H1 (cell line): ENCODE measurements at regions not wholly inside any gene's neighbourhood (a gene's known extent, or its start where the extent isn't known, plus 50 kb on each side); places are given as distances from the start of the nearest gene placed in this dataset.

Experiments used
- CTCF ChIA-PET: fragments of 300-600 bp; sonication (Branson Sonifier 250); formaldehyde crosslinking; loops from one replicate; lab custom pipeline; 2021; ENCODE audit not compliant: partially characterized antibody; lab: Charles Lee
- POLR2A ChIA-PET: fragments of 300-600 bp; sonication (Branson Sonifier 250); formaldehyde crosslinking; loops from one replicate; lab custom pipeline; 2021; ENCODE audit warnings: inconsistent platforms; ENCODE audit not compliant: partially characterized antibody; lab: Charles Lee
- DNase-seq, 2 experiments: peaks; one replicate each; pipeline versions ENCODE4 v3.0.0 to v3.0.0-alpha.2; 2010 to 2022; ENCODE audit warnings: low spot score in 2 of 2, low read depth in 1 of 2, mixed read lengths in 1 of 2
- FAIRE-seq: peaks from 2 replicates; lab custom pipeline; 2011; peaks lifted over from hg19 to GRCh38; lab: Jason Lieb, UNC
- H2AFZ ChIP-seq: 2 replicates; pipeline ENCODE4 v1.8.1; 2012; ENCODE audit warnings: low read length, inconsistent platforms
- H2AK5ac ChIP-seq: 2 replicates; pipeline ENCODE4 v1.6.1; 2013; ENCODE audit warnings: low read depth, low read length
- H2BK120ac ChIP-seq: replicated peaks from 2 replicates; pipeline ENCODE3; 2013; ENCODE audit warnings: low read depth, low read length, inconsistent platforms
- H2BK12ac ChIP-seq: 2 replicates; pipeline ENCODE4 v1.6.1; 2013; ENCODE audit warnings: low read depth, low read length
- H2BK15ac ChIP-seq: 2 replicates; pipeline ENCODE4 v1.6.1; 2013; ENCODE audit warnings: low read length
- H2BK20ac ChIP-seq: 2 replicates; pipeline ENCODE4 v1.6.1; 2013; ENCODE audit warnings: low read length
- H2BK5ac ChIP-seq: 2 replicates; pipeline ENCODE4 v1.6.1; 2013; ENCODE audit warnings: low read depth, low read length
- H3K14ac ChIP-seq: 2 replicates; pipeline ENCODE4 v1.6.1; 2013; ENCODE audit warnings: inconsistent platforms; ENCODE audit not compliant: insufficient read length
- H3K18ac ChIP-seq: 2 replicates; pipeline ENCODE4 v1.6.1; 2013; ENCODE audit warnings: low read length; ENCODE audit errors: extremely low read depth
- H3K23ac ChIP-seq: 2 replicates; pipeline ENCODE4 v1.6.1; 2013; ENCODE audit warnings: inconsistent platforms; ENCODE audit not compliant: insufficient read length
- H3K23me2 ChIP-seq: 2 replicates; pipeline ENCODE4 v1.6.1; 2013; ENCODE audit warnings: low read depth, low read length
- H3K27ac ChIP-seq: 2 replicates; pipeline ENCODE4 v1.6.1; 2011; ENCODE audit warnings: low read depth, low read length, inconsistent platforms
- H3K27me3 ChIP-seq, 4 experiments: replicated peaks in 1 of 4; 1 replicate in 1 of 4; 2 replicates in 3 of 4; pipeline versions ENCODE4 v1.6.1 to v1.8.1; 2011 to 2013; ENCODE audit warnings: low read length in 3 of 4, mild to moderate bottlenecking in 3 of 4, inconsistent platforms in 2 of 4, mixed read lengths in 2 of 4, moderate library complexity in 1 of 4; ENCODE audit not compliant: control insufficient read depth in 3 of 4, insufficient read depth in 3 of 4; ENCODE audit errors: extremely low read depth in 1 of 4
- H3K36me3 ChIP-seq, 4 experiments: 2 replicates each; pipeline versions ENCODE4 v1.6.1 to v1.8.1; 2011 to 2013; ENCODE audit warnings: mild to moderate bottlenecking in 4 of 4, low read length in 3 of 4, moderate library complexity in 2 of 4, control low read depth in 1 of 4, inconsistent platforms in 1 of 4; ENCODE audit not compliant: insufficient read depth in 4 of 4, control insufficient read depth in 2 of 4
- H3K4ac ChIP-seq: replicated peaks from 2 replicates; pipeline ENCODE3; 2013; ENCODE audit warnings: low read length, low read depth, mixed read lengths, inconsistent platforms; ENCODE audit not compliant: insufficient read length
- H3K4me1 ChIP-seq, 4 experiments: replicated peaks in 1 of 4; 1 replicate in 1 of 4; 2 replicates in 3 of 4; pipeline versions ENCODE4 v1.6.1 to v1.8.1; 2011 to 2013; ENCODE audit warnings: low read length in 3 of 4, inconsistent platforms in 2 of 4, mixed read lengths in 1 of 4; ENCODE audit not compliant: insufficient read depth in 4 of 4, control insufficient read depth in 3 of 4
- H3K4me2 ChIP-seq, 2 experiments: 2 replicates each; pipeline versions ENCODE4 v1.6.1 to v1.8.1; 2011 to 2013; ENCODE audit warnings: low read depth in 2 of 2, low read length in 2 of 2, control low read depth in 1 of 2, inconsistent platforms in 1 of 2, mild to moderate bottlenecking in 1 of 2; ENCODE audit not compliant: insufficient read depth in 1 of 2
- H3K4me3 ChIP-seq, 4 experiments: fragments of 200-600, 300-600 bp in 1 of 4; sonication (generic), shearing (Covaris generic), sonication (Bioruptor Twin) in 1 of 4; 2 replicates each; pipeline versions ENCODE4 v1.5.1 to v1.8.1; 2011 to 2016; ENCODE audit warnings: low read length in 4 of 4, low read depth in 3 of 4, control low read depth in 2 of 4, inconsistent platforms in 2 of 4, mild to moderate bottlenecking in 2 of 4, mixed read lengths in 1 of 4, moderate library complexity in 1 of 4; ENCODE audit not compliant: insufficient read depth in 2 of 4; ENCODE audit errors: extremely low read depth in 1 of 4
- H3K56ac ChIP-seq: replicated peaks from 2 replicates; pipeline ENCODE3; 2013; ENCODE audit warnings: low read depth, mild to moderate bottlenecking, mixed read lengths, low read length, inconsistent platforms; ENCODE audit not compliant: insufficient read length
- H3K79me1 ChIP-seq: 2 replicates; pipeline ENCODE4 v1.6.1; 2013; ENCODE audit warnings: low read depth, low read length, control low read depth
- H3K79me2 ChIP-seq, 2 experiments: 2 replicates each; pipeline versions ENCODE4 v1.6.1 to v1.8.1; 2012 to 2013; ENCODE audit warnings: low read length in 2 of 2, mild to moderate bottlenecking in 2 of 2, inconsistent platforms in 1 of 2; ENCODE audit not compliant: insufficient read depth in 2 of 2, control insufficient read depth in 1 of 2
- H3K9ac ChIP-seq, 4 experiments: replicated peaks in 1 of 4; 1 replicate in 1 of 4; 2 replicates in 3 of 4; pipeline versions ENCODE4 v1.6.1 to v1.8.1; 2011 to 2013; ENCODE audit warnings: low read depth in 3 of 4, low read length in 3 of 4, control low read depth in 2 of 4, mild to moderate bottlenecking in 2 of 4, moderate library complexity in 2 of 4, inconsistent platforms in 1 of 4; ENCODE audit errors: extremely low read depth in 1 of 4
- H3K9me3 ChIP-seq, 2 experiments: 2 replicates each; pipeline versions ENCODE4 v1.6.1 to v1.8.1; 2012 to 2013; ENCODE audit warnings: mild to moderate bottlenecking in 2 of 2, moderate library complexity in 2 of 2, control low read depth in 1 of 2, inconsistent platforms in 1 of 2, low read depth in 1 of 2, low read length in 1 of 2, mixed read lengths in 1 of 2; ENCODE audit not compliant: insufficient read depth in 2 of 2
- H4K20me1 ChIP-seq, 2 experiments: replicated peaks in 1 of 2; 2 replicates each; pipeline versions ENCODE3 to v1.8.1; 2011 to 2013; ENCODE audit warnings: inconsistent platforms in 2 of 2, low read length in 2 of 2, mild to moderate bottlenecking in 1 of 2; ENCODE audit not compliant: insufficient read depth in 2 of 2, control insufficient read depth in 1 of 2
- H4K5ac ChIP-seq: 2 replicates; pipeline ENCODE4 v1.6.1; 2013; ENCODE audit warnings: low read length, low read depth, mixed read lengths, inconsistent platforms; ENCODE audit not compliant: insufficient read length
- H4K8ac ChIP-seq: 2 replicates; pipeline ENCODE4 v1.8.0; 2013; ENCODE audit warnings: mild to moderate bottlenecking, moderate library complexity, low read length, inconsistent platforms; ENCODE audit not compliant: insufficient read depth; ENCODE audit errors: extremely low read depth
- H4K91ac ChIP-seq: replicated peaks from 2 replicates; pipeline ENCODE3; 2013; ENCODE audit warnings: low read length, mixed read lengths, inconsistent platforms; ENCODE audit not compliant: insufficient read length
- BCL11A ChIP-seq, 2 experiments: IDR thresholded peaks; one replicate each; pipeline ENCODE4 v1.6.1; 2011; ENCODE audit warnings: low read depth in 2 of 2, low read length in 2 of 2, mild to moderate bottlenecking in 2 of 2
- CBX5 ChIP-seq: fragments of 300-800, 300-1000 bp; sonication (generic); IDR thresholded peaks from 2 replicates; pipeline ENCODE4 v1.7.1; 2016; ENCODE audit warnings: antibody characterized with exemption, low read length, low read depth
- CEBPB ChIP-seq: IDR thresholded peaks from 2 replicates; pipeline ENCODE4 v1.6.1; 2012; ENCODE audit warnings: low read depth, low read length
- EGR1 ChIP-seq: IDR thresholded peaks from 2 replicates; pipeline ENCODE4 v1.6.1; 2011; ENCODE audit warnings: low read depth, low read length, borderline replicate concordance
- GABPA ChIP-seq: IDR thresholded peaks from 2 replicates; pipeline ENCODE4 v1.6.1; 2011; ENCODE audit warnings: mild to moderate bottlenecking, low read length, moderate library complexity, borderline replicate concordance; ENCODE audit not compliant: insufficient read depth
- MAX ChIP-seq: IDR thresholded peaks from 2 replicates; pipeline ENCODE4 v1.6.1; 2012; ENCODE audit warnings: inconsistent platforms
- POLR2A ChIP-seq, 2 experiments: IDR thresholded peaks; 1 replicate in 1 of 2; 2 replicates in 1 of 2; pipeline ENCODE4 v1.6.1; 2011; ENCODE audit warnings: low read depth in 2 of 2, low read length in 2 of 2, mild to moderate bottlenecking in 2 of 2; ENCODE audit errors: control extremely low read depth in 1 of 2
- SIN3A ChIP-seq, 2 experiments: IDR thresholded peaks in 1 of 2; conservative IDR thresholded peaks in 1 of 2; 2 replicates each; pipeline ENCODE4 v1.6.1; 2011 to 2012; ENCODE audit warnings: low read length in 2 of 2, improper control_type of control experiment in 1 of 2, low read depth in 1 of 2, mild to moderate bottlenecking in 1 of 2
- SIX5 ChIP-seq: IDR thresholded peaks from 2 replicates; pipeline ENCODE4 v1.6.1; 2011; ENCODE audit warnings: mild to moderate bottlenecking, low read depth, low read length
- SP1 ChIP-seq: IDR thresholded peaks from 2 replicates; pipeline ENCODE4 v1.6.1; 2011; ENCODE audit warnings: low read depth, low read length
- TEAD4 ChIP-seq: IDR thresholded peaks from 2 replicates; pipeline ENCODE4 v1.6.1; 2012; ENCODE audit warnings: low read depth, low read length, inconsistent platforms, mixed read lengths
- ZNF274 ChIP-seq: IDR thresholded peaks from 2 replicates; pipeline ENCODE4 v1.7.0; 2012; ENCODE audit warnings: low read length, borderline replicate concordance; ENCODE audit errors: extremely low read depth

DNA sequence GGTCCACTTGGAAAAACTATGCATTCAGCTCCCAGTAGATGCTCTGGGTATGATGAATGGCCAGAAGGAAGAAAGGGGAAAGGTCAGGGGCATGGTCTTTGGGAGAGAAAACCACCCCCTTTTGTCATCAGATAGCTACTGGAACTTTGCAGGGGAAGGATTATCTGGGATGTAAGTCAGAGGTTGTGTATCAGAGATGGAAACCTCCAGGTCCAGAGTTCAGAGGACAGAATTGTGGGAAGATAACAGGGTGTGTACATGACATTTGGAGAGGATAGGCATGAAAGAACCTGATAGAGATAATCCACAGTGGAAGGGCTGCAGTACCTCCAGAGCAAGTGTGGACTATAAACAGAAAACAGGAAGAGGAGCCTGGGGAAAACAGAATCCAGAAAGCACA lies 262.7 kb downstream of the SPRY1 start:
- no peak overlapping the region for H3K56ac ChIP-seq
- no peak overlapping the region for H3K4me3 ChIP-seq
- H3K9me3 ChIP-seq = peaks cover 9% of the 10 kb centered on the region in 2 experiments
- H3K79me1 ChIP-seq = no peaks in the 10 kb centered on the region
- no peak overlapping the region for H3K18ac ChIP-seq
- no peak overlapping the region for H3K9ac ChIP-seq
- no peaks in the 10 kb centered on the region for H3K23me2 ChIP-seq
- H4K8ac ChIP-seq = no peak overlapping the region
- H2BK12ac ChIP-seq = no peak overlapping the region
- no peak overlapping the region for H3K14ac ChIP-seq
- no peaks in the 10 kb centered on the region for H4K20me1 ChIP-seq
- H2BK5ac ChIP-seq = no peak overlapping the region
- no peak overlapping the region for H2BK120ac ChIP-seq
- H3K27me3 ChIP-seq = no peaks in the 10 kb centered on the region
- no peak for FAIRE-seq
- H3K79me2 ChIP-seq = no peaks in the 10 kb centered on the region
- H4K91ac ChIP-seq = no peak overlapping the region
- H2AFZ ChIP-seq = no peak overlapping the region; the same call in 1 of the 2 replicates
- no peak overlapping the region for H2BK15ac ChIP-seq
- DNase-seq = no peak
- no peak overlapping the region for H3K4me2 ChIP-seq
- ChIA-PET CTCF (interaction anchor here (0.6 to 6.4 kb wide), 8 partner anchors 10 to 558 kb away, joined by 3 to 48 read pairs (median 4); no protein-coding TSS in a partner anchor), POLR2A (no interaction called here)
- H2BK20ac ChIP-seq = no peak overlapping the region; the same call in 1 of the 2 replicates
- no peak overlapping the region for H4K5ac ChIP-seq
- H3K36me3 ChIP-seq = 0 out of 8 replicates have a peak, but pooled peaks cover 0 to 2% (median 0%) of the 10 kb centered on the region in 4 experiments
- no peak overlapping the region for H3K23ac ChIP-seq
- H3K4me1 ChIP-seq = no peaks in the 10 kb centered on the region
- no peak overlapping the region for H3K4ac ChIP-seq
- no peak overlapping the region for H3K27ac ChIP-seq
- TF ChIP-seq SIN3A (conservative IDR thresholded peaks at IDR 0.05 in 1 of 2, IDR thresholded peaks at IDR 0.05 in 1 of 2; ENCODE audit: low read depth in 1 of 2, low read length in 2 of 2) (no peak), POLR2A (IDR thresholded peaks at IDR 0.05; ENCODE audit: control extremely low read depth in 1 of 2, low read depth in 2 of 2, low read length in 2 of 2) (no peak), CBX5 (no peak), SP1 (no peak), ZNF274 (no peak), SIX5 (no peak), CEBPB (no peak), EGR1 (no peak), TEAD4 (no peak), MAX (no peak), BCL11A (IDR thresholded peaks at IDR 0.05; ENCODE audit: low read depth in 2 of 2, low read length in 2 of 2) (no peak), GABPA (no peak)
- H2AK5ac ChIP-seq = no peak overlapping the region
